ENCODE measurements at regions not wholly inside any gene's neighbourhood (a gene's known extent, or its start where the extent isn't known, plus 50 kb on each side); places are given as distances from the start of the nearest gene placed in this dataset.

DNA sequence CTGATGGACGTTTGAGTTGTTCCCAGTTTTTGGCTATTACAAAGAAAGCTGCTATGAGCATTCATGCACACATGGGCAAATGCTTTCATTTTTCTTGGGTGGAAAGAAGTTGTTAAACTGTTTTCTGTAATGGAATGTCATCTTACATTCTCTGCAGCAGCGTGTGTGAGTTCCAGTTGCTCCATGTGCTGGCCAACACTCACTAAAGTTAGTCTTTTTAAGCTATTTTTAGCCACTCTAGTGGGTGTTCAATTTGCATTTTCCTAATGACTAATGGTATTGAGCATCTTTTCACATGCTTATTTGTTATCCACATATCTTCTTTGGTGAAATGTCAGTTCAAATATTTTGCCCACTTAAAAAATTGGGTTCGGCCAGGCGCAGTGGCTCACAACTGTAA, 82.8 kb upstream of the COL13A1 start:
- peaks cover 28% of the 10 kb centered on the region for H3K27me3 Mint-ChIP-seq (ENCODE audit: insufficient read depth)
- H3K36me3 Mint-ChIP-seq (ENCODE audit: low read depth), result peaks cover 5% of the 10 kb centered on the region; the same call in 1 of the 2 replicates
- H3K9me3 Mint-ChIP-seq, result peaks cover 6% of the 10 kb centered on the region
- peaks cover 27% of the 10 kb centered on the region for H3K4me1 Mint-ChIP-seq (ENCODE audit: low read depth)
- H3K4me3 Mint-ChIP-seq, result no peak overlapping the region
- DNase-seq, result peak; percentile 54
- TF ChIP-seq, protein P1, sequence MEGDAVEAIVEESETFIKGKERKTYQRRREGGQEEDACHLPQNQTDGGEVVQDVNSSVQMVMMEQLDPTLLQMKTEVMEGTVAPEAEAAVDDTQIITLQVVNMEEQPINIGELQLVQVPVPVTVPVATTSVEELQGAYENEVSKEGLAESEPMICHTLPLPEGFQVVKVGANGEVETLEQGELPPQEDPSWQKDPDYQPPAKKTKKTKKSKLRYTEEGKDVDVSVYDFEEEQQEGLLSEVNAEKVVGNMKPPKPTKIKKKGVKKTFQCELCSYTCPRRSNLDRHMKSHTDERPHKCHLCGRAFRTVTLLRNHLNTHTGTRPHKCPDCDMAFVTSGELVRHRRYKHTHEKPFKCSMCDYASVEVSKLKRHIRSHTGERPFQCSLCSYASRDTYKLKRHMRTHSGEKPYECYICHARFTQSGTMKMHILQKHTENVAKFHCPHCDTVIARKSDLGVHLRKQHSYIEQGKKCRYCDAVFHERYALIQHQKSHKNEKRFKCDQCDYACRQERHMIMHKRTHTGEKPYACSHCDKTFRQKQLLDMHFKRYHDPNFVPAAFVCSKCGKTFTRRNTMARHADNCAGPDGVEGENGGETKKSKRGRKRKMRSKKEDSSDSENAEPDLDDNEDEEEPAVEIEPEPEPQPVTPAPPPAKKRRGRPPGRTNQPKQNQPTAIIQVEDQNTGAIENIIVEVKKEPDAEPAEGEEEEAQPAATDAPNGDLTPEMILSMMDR (IDR thresholded peaks at IDR 0.05), result no peak
- H3K27ac Mint-ChIP-seq, result no peak overlapping the region

DNA sequence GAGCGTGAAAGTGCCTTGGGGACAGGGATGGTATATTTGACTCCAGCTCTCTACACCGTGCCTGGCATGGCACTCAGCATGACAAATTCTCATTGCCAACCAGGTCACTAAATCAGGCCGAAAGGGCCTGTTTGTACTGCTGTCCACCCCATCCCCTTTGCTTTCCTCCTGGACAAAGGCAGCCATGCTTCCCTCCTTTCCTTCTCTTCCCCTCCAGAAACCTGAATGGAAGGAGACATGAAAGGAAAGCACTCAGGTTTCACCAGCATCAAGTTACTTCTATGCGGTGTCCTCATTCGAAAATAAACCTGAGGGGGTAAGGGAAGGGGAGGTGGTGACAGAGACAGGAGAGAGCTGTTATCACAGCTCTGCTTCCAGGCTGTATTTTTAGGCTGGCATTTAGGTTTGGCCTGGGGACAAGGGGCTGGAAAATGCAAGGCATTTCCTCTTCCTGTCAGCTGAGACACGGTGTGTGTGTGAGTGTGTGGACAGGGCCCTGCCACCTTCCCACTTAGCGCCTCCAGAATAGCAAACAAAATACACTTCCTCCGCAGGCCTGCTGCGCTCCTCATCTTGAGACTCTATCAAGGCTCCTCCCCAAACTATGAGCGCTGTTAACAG, 79.9 kb upstream of the COL13A1 start:
- H3K9me3 Mint-ChIP-seq, result peaks cover 6% of the 10 kb centered on the region
- TF ChIP-seq, protein P1 (IDR thresholded peaks at IDR 0.05), result no peak
- H3K36me3 Mint-ChIP-seq (ENCODE audit: low read depth), result peaks cover 5% of the 10 kb centered on the region; the same call in 1 of the 2 replicates
- peak; percentile 25 for DNase-seq
- no peak overlapping the region for H3K27ac Mint-ChIP-seq
- H3K4me3 Mint-ChIP-seq, result no peak overlapping the region
- peaks cover 16% of the 10 kb centered on the region for H3K4me1 Mint-ChIP-seq (ENCODE audit: low read depth)
- H3K27me3 Mint-ChIP-seq (ENCODE audit: insufficient read depth), result peaks cover 18% of the 10 kb centered on the region

DNA sequence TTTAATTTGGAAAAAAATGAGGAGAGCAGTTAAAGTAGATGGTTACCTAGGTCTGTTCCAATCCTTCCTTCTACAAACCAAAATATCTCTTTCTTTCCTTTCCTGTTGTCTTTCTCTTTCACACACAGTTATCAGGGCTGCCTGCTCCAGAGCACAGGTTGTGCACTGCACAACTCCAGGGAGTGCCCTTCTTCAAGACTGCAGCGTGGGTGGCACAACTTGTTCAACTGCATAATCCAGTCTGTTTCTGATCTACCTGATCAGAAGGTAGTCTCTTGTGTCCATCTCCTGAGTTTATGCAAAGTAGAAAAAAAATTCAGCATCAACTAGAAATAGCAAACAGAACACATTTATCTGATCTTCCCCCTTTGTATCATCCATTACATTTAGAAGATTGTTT, 78.1 kb upstream of the COL13A1 start:
- peaks cover 15% of the 10 kb centered on the region for H3K27me3 Mint-ChIP-seq (ENCODE audit: insufficient read depth)
- H3K4me3 Mint-ChIP-seq, result no peak overlapping the region
- H3K9me3 Mint-ChIP-seq, result peaks cover 6% of the 10 kb centered on the region
- DNase-seq, result no peak
- peaks cover 23% of the 10 kb centered on the region for H3K4me1 Mint-ChIP-seq (ENCODE audit: low read depth)
- H3K27ac Mint-ChIP-seq, result no peak overlapping the region
- TF ChIP-seq, protein P1 (IDR thresholded peaks at IDR 0.05), result no peak
- peaks cover 5% of the 10 kb centered on the region; the same call in 1 of the 2 replicates for H3K36me3 Mint-ChIP-seq (ENCODE audit: low read depth)

DNA sequence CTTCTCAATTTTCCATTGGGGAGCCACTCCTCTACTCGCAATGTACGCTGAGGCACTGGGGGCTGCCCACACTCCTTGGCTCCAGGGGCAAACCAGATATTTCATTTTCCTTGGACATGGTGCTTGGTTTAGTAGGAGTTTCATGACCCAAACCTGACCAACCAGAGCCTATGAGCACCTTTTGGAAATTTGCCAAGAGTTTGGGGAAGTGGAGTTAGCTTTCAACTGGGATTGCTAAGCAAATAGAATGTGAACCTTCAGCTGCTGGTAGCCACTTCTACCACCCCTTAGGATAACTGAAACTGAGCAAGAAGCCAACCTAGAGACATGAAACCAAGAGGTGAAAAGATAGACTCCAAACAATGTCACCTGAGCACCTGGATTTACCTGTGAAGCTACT, 74.9 kb upstream of the COL13A1 start:
- Mint-ChIP-seq H3K27me3 (ENCODE audit: insufficient read depth) (peaks cover 11% of the 10 kb centered on the region), H3K9me3 (no peaks in the 10 kb centered on the region), H3K27ac (no peak overlapping the region), H3K36me3 (ENCODE audit: low read depth) (no peaks in the 10 kb centered on the region), H3K4me1 (ENCODE audit: low read depth) (peaks cover 15% of the 10 kb centered on the region), H3K4me3 (no peak overlapping the region)
- DNase-seq, result no peak
- TF ChIP-seq, protein P1 (IDR thresholded peaks at IDR 0.05), result no peak

DNA sequence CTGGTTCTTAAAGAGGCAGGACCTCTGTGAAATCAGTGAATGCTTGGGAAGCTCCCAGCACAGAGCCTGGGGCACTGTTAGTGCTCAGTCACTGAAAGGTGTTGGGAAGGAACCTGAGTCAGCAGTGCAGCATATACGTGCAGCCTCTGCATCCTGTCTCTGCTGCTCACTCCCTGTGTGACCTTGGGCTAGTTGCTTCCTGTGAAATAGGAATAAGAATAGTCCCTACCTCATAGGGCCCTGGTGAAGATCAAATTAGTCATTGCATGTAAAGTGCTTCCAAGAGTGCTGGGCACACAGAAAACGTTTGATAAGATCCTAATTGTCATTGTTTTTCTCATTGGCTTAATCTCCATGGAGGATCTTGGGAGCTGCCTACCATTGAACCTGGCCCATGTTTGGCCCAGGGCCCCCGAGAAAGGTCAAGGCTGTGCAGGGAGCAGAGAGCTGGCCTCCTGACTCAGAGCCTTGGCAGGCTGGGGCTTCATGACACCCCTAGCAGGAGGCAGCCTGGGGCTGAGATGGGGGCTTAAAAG, 73.3 kb upstream of the COL13A1 start:
- Mint-ChIP-seq H3K27ac (peak overlapping the region; percentile 71), H3K4me1 (ENCODE audit: low read depth) (peaks cover 21% of the 10 kb centered on the region), H3K4me3 (peak overlapping the region; percentile 57), H3K36me3 (ENCODE audit: low read depth) (no peaks in the 10 kb centered on the region), H3K27me3 (ENCODE audit: insufficient read depth) (peaks cover 11% of the 10 kb centered on the region), H3K9me3 (no peaks in the 10 kb centered on the region)
- DNase-seq, result peak; percentile 80
- TF ChIP-seq, protein P1 (IDR thresholded peaks at IDR 0.05), result no peak

Measured in HFFc6 (cell line).